AG04450 (cell line): ENCODE measurements at regions not wholly inside any gene's neighbourhood (a gene's known extent, or its start where the extent isn't known, plus 50 kb on each side); places are given as distances from the start of the nearest gene placed in this dataset.

ENCODE experiments used
- CTCF ChIA-PET: fragments of 300-600, 350-600 bp; formaldehyde crosslinking; extraction: SDS; loops from one replicate; lab custom pipeline; 2022; ENCODE audit warnings: antibody characterized with exemption, inconsistent platforms; lab: Charles Lee
- POLR2A ChIA-PET: fragments of 350-600 bp; formaldehyde crosslinking; extraction: SDS; loops from one replicate; lab custom pipeline; 2021; ENCODE audit warnings: antibody characterized with exemption, inconsistent platforms; lab: Yijun Ruan, JAX
- DNase-seq: peaks from one replicate; pipeline ENCODE4 v3.0.0-alpha.2; 2011; ENCODE audit warnings: low read depth, low spot score
- H3K27ac ChIP-seq: one replicate; pipeline ENCODE4 v1.5.1; 2012; ENCODE audit warnings: low read depth, low read length, control low read depth
- H3K27me3 ChIP-seq: one replicate; pipeline ENCODE4 v1.6.0; 2012; ENCODE audit warnings: low read length; ENCODE audit not compliant: control insufficient read depth, insufficient read depth
- H3K4me3 ChIP-seq: 2 replicates; pipeline ENCODE4 v1.5.1; 2011; ENCODE audit warnings: mild to moderate bottlenecking, low read depth, low read length, control low read depth
- H3K9me3 ChIP-seq: 2 replicates; pipeline ENCODE4 v1.5.1; 2012; ENCODE audit warnings: low read length; ENCODE audit not compliant: control insufficient read depth, insufficient read depth
- CTCF ChIP-seq: IDR thresholded peaks from 2 replicates; pipeline ENCODE4 v1.5.1; 2011; ENCODE audit warnings: low read depth, low read length, control low read depth, inconsistent platforms

- no peak for TF ChIP-seq CTCF
- no peaks in the 10 kb centered on the region for H3K9me3 ChIP-seq
- no peak overlapping the region for H3K4me3 ChIP-seq
- DNase-seq = no peak
- H3K27me3 ChIP-seq = no peaks in the 10 kb centered on the region
- no peak overlapping the region for H3K27ac ChIP-seq
- ChIA-PET POLR2A (no interaction called here), CTCF (no interaction called here)
Measured at GRCh38 chrX:40521868-40522450, 58.8 kb upstream of the ATP6AP2 start.

- ChIA-PET POLR2A (no interaction called here), CTCF (no interaction called here)
- H3K4me3 ChIP-seq = no peak overlapping the region
- H3K27ac ChIP-seq = no peak overlapping the region
- H3K27me3 ChIP-seq = no peaks in the 10 kb centered on the region
- no peaks in the 10 kb centered on the region; the same call in 1 of the 2 replicates for H3K9me3 ChIP-seq
- no peak for TF ChIP-seq CTCF
- no peak for DNase-seq
Measured at GRCh38 chrX:40514376-40514775, 66.4 kb upstream of the ATP6AP2 start.

GRCh38 chrX:40513835-40514234 lies 66.9 kb upstream of the ATP6AP2 start:
- POLR2A ChIA-PET = no interaction called here
- CTCF ChIA-PET = no interaction called here
- no peak for TF ChIP-seq CTCF
- Histone ChIP-seq H3K27me3 (no peaks in the 10 kb centered on the region), H3K4me3 (no peak overlapping the region), H3K27ac (no peak overlapping the region), H3K9me3 (no peaks in the 10 kb centered on the region; the same call in 1 of the 2 replicates)
- DNase-seq = no peak

GRCh38 chrX:40513012-40513411 lies 67.8 kb upstream of the ATP6AP2 start:
- no peak for DNase-seq
- Histone ChIP-seq H3K9me3 (no peaks in the 10 kb centered on the region; the same call in 1 of the 2 replicates), H3K4me3 (no peak overlapping the region), H3K27ac (no peak overlapping the region), H3K27me3 (no peaks in the 10 kb centered on the region)
- ChIA-PET POLR2A (no interaction called here), CTCF (no interaction called here)
- TF ChIP-seq CTCF = no peak

- POLR2A ChIA-PET = no interaction called here
- Histone ChIP-seq H3K4me3 (no peak overlapping the region), H3K27ac (no peak overlapping the region), H3K9me3 (no peaks in the 10 kb centered on the region; the same call in 1 of the 2 replicates), H3K27me3 (no peaks in the 10 kb centered on the region)
- CTCF ChIA-PET = no interaction called here
- no peak for DNase-seq
- TF ChIP-seq CTCF = no peak
Measured at GRCh38 chrX:40511258-40511657, 69.5 kb upstream of the ATP6AP2 start.
